K562 (cell line): ENCODE measurements at regions not wholly inside any gene's neighbourhood (a gene's known extent, or its start where the extent isn't known, plus 50 kb on each side); places are given as distances from the start of the nearest gene placed in this dataset.

Experiments
- ADNP ChIP-seq: fragments of 200-800 bp; sonication (Bioruptor generic); IDR thresholded peaks from 2 replicates; pipeline ENCODE4 v1.6.1; 2016; ENCODE audit warnings: missing genetic modification characterization, missing compliant biosample characterization
- BRD4 ChIP-seq: fragments of 200-600 bp; sonication (generic); IDR thresholded peaks from 2 replicates; pipeline ENCODE4 v1.6.1; 2017; ENCODE audit warnings: inconsistent platforms
- BRF1 ChIP-seq: IDR thresholded peaks from 3 replicates; pipeline ENCODE4 v1.6.1; 2011; ENCODE audit warnings: borderline replicate concordance, mild to moderate bottlenecking; ENCODE audit not compliant: insufficient read length; ENCODE audit errors: extremely low read depth
- CEBPB ChIP-seq: fragments of 450-650 bp; IDR thresholded peaks from 2 replicates; pipeline ENCODE4 v1.6.1; 2016; ENCODE audit warnings: missing genetic modification characterization, missing compliant biosample characterization
- CHD1 ChIP-seq: fragments of 200-600 bp; sonication (generic); IDR thresholded peaks from one replicate; pipeline ENCODE4 v1.6.1; 2012; ENCODE audit warnings: mild to moderate bottlenecking, moderate library complexity, low read length, inconsistent platforms
- DDX20 ChIP-seq: fragments of 450-650 bp; IDR thresholded peaks from 2 replicates; pipeline ENCODE4 v1.6.1; 2016; ENCODE audit warnings: missing genetic modification characterization, low read depth, mild to moderate bottlenecking, missing compliant biosample characterization, moderate library complexity
- ELF4 ChIP-seq: fragments of 450-650 bp; formaldehyde crosslinking; IDR thresholded peaks from 2 replicates; pipeline ENCODE4 v1.4.0; 2022; ENCODE audit warnings: missing genetic modification characterization
- ELK3 ChIP-seq: fragments of 450-650 bp; formaldehyde crosslinking; IDR thresholded peaks from 2 replicates; pipeline ENCODE4 v1.4.0; 2020; ENCODE audit warnings: mild to moderate bottlenecking
- EP300 ChIP-seq: IDR thresholded peaks from 2 replicates; pipeline ENCODE4 v1.6.1; 2012; ENCODE audit warnings: low read length, improper control_type of control experiment
- FOXA3 ChIP-seq, 2 experiments: fragments of 450-650 bp in 1 of 2; sonication (generic) in 1 of 2; formaldehyde crosslinking; IDR thresholded peaks in 1 of 2; conservative IDR thresholded peaks in 1 of 2; 2 replicates each; pipeline versions ENCODE4 v1.4.0 to v1.8.0; 2020 to 2022; ENCODE audit warnings: mild to moderate bottlenecking in 2 of 2, missing genetic modification reagents in 1 of 2
- HMGN3 ChIP-seq: IDR thresholded peaks from 2 replicates; pipeline ENCODE4 v1.6.1; 2011; ENCODE audit warnings: borderline replicate concordance, low read depth, mild to moderate bottlenecking, mixed read lengths, low read length; ENCODE audit not compliant: insufficient read length; ENCODE audit errors: extremely low read depth
- ILK ChIP-seq: fragments of 450-650 bp; IDR thresholded peaks from 2 replicates; pipeline ENCODE4 v1.6.1; 2016; ENCODE audit warnings: missing genetic modification characterization, low read depth, mild to moderate bottlenecking, missing compliant biosample characterization, moderate library complexity, borderline replicate concordance
- KLF10 ChIP-seq: fragments of 250-450 bp; sonication (Bioruptor Pico); IDR thresholded peaks from 2 replicates; pipeline ENCODE4 v1.6.1; 2021; ENCODE audit warnings: matching md5 sums
- MTF1 ChIP-seq: fragments of 250-450 bp; sonication (Bioruptor Pico); IDR thresholded peaks from 2 replicates; pipeline ENCODE4 v1.9.0; 2021; ENCODE audit warnings: moderate library complexity, mild to moderate bottlenecking, inconsistent platforms, borderline replicate concordance
- MYC ChIP-seq, 2 experiments: fragments of 250-450 bp in 1 of 2; sonication (Bioruptor Pico) in 1 of 2; IDR thresholded peaks; 2 replicates each; pipeline versions ENCODE4 v1.5.1 to v1.6.1; 2012 to 2021; ENCODE audit warnings: low read depth in 2 of 2, borderline replicate concordance in 1 of 2, improper control_type of control experiment in 1 of 2, low read length in 1 of 2, mild to moderate bottlenecking in 1 of 2, moderate library complexity in 1 of 2
- PHF20 ChIP-seq: fragments of 450-650 bp; IDR thresholded peaks from 2 replicates; pipeline ENCODE4 v1.6.1; 2018; ENCODE audit not compliant: partially characterized antibody
- POLR2G ChIP-seq: fragments of 200-400 bp; formaldehyde crosslinking; IDR thresholded peaks from 2 replicates; pipeline ENCODE4 v1.6.1; 2017; ENCODE audit warnings: low read depth, mild to moderate bottlenecking, antibody characterized with exemption, low read length, moderate library complexity
- RAD21 ChIP-seq, 2 experiments: fragments of 250-450 bp in 1 of 2; fragments of 450-650 bp in 1 of 2; sonication (Bioruptor Pico) in 1 of 2; formaldehyde crosslinking in 1 of 2; IDR thresholded peaks in 1 of 2; conservative IDR thresholded peaks in 1 of 2; 2 replicates each; pipeline versions ENCODE4 v1.4.0 to v1.8.0; 2020 to 2022; ENCODE audit warnings: mild to moderate bottlenecking in 2 of 2, moderate library complexity in 1 of 2
- SREBF2 ChIP-seq: sonication (generic); formaldehyde crosslinking; IDR thresholded peaks from 2 replicates; pipeline ENCODE4 v1.4.0; 2020; ENCODE audit warnings: mild to moderate bottlenecking, missing genetic modification reagents
- SRF ChIP-seq, 2 experiments: fragments of 250-450, 450-650 bp in 1 of 2; sonication (Bioruptor Pico) in 1 of 2; sonication (generic) in 1 of 2; formaldehyde crosslinking; IDR thresholded peaks; 2 replicates each; pipeline versions ENCODE4 v1.5.0 to v1.5.1; 2020 to 2022; ENCODE audit warnings: mild to moderate bottlenecking in 1 of 2, missing genetic modification reagents in 1 of 2
- TCF7 ChIP-seq: sonication (generic); IDR thresholded peaks from 2 replicates; pipeline ENCODE4 v1.6.1; 2016; ENCODE audit warnings: antibody characterized with exemption, borderline replicate concordance
- ZBTB34 ChIP-seq: fragments of 250-450 bp; sonication (Bioruptor Pico); IDR thresholded peaks from 2 replicates; pipeline ENCODE4 v1.8.0; 2021; ENCODE audit warnings: mild to moderate bottlenecking, moderate library complexity
- ZBTB49 ChIP-seq: sonication (generic); formaldehyde crosslinking; IDR thresholded peaks from 2 replicates; pipeline ENCODE4 v1.8.0; 2022; ENCODE audit warnings: missing genetic modification reagents, mild to moderate bottlenecking, borderline replicate concordance
- ZNF347 ChIP-seq: fragments of 450-650 bp; formaldehyde crosslinking; IDR thresholded peaks from 2 replicates; pipeline ENCODE4 v1.4.0; 2020; ENCODE audit warnings: low read depth, mild to moderate bottlenecking, moderate library complexity
- ZNF445 ChIP-seq: fragments of 250-450 bp; sonication (Bioruptor Pico); IDR thresholded peaks from 2 replicates; pipeline ENCODE4 v1.4.0; 2020; ENCODE audit warnings: low read depth, mild to moderate bottlenecking, moderate library complexity

GRCh38 chr2:55106148-55106547 lies 55.9 kb upstream of the RTN4 start (continued):
- TF ChIP-seq ILK (no peak), MYC (IDR thresholded peaks at IDR 0.05; ENCODE audit: low read depth, low read length) (0 out of 2 replicates have a peak, but pooled peaks have one; percentile 39), MYC (CRISPR knock-in tag; IDR thresholded peaks at IDR 0.05; ENCODE audit: borderline replicate concordance, low read depth) (no peak), ZNF445 (no peak), FOXA3 (CRISPR knock-in tag; conservative IDR thresholded peaks at IDR 0.05 in 1 of 2, IDR thresholded peaks at IDR 0.05 in 1 of 2) (no peak), SRF (CRISPR knock-in tag; IDR thresholded peaks at IDR 0.05) (no peak), EP300 (peak; percentile 70), DDX20 (no peak), CEBPB (peak; percentile 93), RAD21 (CRISPR knock-in tag; conservative IDR thresholded peaks at IDR 0.05 in 1 of 2, IDR thresholded peaks at IDR 0.05 in 1 of 2) (no peak; a peak in 1 of 4 replicates), MTF1 (CRISPR knock-in tag) (no peak), ZBTB49 (no peak), BRD4 (no peak), PHF20 (no peak), CHD1 (no peak), ADNP (tag) (no peak), ELF4 (CRISPR knock-in tag) (no peak), ELK3 (CRISPR knock-in tag) (no peak), SREBF2 (CRISPR knock-in tag) (no peak), TCF7 (no peak), POLR2G (no peak), BRF1 (no peak), KLF10 (CRISPR knock-in tag) (no peak), ZNF347 (CRISPR knock-in tag) (no peak), HMGN3 (no peak), ZBTB34 (no peak)
